ENCODE measurements at regions not wholly inside any gene's neighbourhood (a gene's known extent, or its start where the extent isn't known, plus 50 kb on each side); places are given as distances from the start of the nearest gene placed in this dataset.

DNA sequence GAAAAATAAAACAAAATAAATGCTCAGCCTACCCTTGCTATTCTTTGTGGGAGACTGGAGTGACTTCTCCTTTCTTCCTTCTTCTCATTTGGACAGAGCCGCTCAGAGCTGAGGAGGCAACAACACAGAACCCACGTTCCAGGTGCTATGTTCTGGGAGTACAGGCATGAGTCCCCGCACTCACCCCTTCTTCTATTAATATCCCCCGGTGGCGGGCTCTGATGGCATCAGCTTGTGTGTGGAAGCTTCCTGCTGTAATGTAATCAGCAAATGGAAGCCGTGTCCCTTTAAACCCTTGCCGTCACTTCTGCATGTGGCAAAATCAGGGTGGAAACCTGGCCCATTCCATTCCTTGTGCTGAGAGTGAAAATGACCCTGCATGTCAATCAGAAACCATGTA, 116.9 kb upstream of the ADARB2 start:
- TF ChIP-seq, protein P1, sequence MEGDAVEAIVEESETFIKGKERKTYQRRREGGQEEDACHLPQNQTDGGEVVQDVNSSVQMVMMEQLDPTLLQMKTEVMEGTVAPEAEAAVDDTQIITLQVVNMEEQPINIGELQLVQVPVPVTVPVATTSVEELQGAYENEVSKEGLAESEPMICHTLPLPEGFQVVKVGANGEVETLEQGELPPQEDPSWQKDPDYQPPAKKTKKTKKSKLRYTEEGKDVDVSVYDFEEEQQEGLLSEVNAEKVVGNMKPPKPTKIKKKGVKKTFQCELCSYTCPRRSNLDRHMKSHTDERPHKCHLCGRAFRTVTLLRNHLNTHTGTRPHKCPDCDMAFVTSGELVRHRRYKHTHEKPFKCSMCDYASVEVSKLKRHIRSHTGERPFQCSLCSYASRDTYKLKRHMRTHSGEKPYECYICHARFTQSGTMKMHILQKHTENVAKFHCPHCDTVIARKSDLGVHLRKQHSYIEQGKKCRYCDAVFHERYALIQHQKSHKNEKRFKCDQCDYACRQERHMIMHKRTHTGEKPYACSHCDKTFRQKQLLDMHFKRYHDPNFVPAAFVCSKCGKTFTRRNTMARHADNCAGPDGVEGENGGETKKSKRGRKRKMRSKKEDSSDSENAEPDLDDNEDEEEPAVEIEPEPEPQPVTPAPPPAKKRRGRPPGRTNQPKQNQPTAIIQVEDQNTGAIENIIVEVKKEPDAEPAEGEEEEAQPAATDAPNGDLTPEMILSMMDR (IDR thresholded peaks at IDR 0.05; ENCODE audit: low read depth, low read length, missing control alignments) = no peak
- H3K4me3 ChIP-seq (replicated peaks; ENCODE audit: low read depth, low read length) = no peak overlapping the region
- no peak for DNase-seq (ENCODE audit: extremely low read depth, low read depth)

DNA sequence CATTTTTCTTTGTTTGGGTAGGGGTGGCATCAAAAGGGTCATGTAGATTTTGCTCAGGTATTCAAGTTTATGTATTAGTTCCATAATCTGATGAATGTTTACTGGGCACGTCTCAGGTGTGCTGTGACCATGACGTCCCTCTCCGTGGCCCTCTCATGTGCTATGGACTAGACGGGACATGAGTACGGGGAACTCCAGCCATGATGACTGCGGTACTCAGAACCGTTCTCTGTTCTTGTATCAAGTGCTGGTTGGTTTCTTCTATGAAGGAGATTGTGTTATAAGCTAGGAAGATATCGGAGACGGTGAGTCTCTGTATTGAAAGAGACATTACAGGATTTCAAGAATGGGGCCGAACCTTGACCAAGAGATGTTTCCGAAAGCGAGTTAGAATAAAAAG, 116.5 kb upstream of the ADARB2 start:
- DNase-seq (ENCODE audit: extremely low read depth, low read depth) = no peak
- TF ChIP-seq, protein P1 (IDR thresholded peaks at IDR 0.05; ENCODE audit: low read depth, low read length, missing control alignments) = no peak
- H3K4me3 ChIP-seq (replicated peaks; ENCODE audit: low read depth, low read length) = no peak overlapping the region

DNA sequence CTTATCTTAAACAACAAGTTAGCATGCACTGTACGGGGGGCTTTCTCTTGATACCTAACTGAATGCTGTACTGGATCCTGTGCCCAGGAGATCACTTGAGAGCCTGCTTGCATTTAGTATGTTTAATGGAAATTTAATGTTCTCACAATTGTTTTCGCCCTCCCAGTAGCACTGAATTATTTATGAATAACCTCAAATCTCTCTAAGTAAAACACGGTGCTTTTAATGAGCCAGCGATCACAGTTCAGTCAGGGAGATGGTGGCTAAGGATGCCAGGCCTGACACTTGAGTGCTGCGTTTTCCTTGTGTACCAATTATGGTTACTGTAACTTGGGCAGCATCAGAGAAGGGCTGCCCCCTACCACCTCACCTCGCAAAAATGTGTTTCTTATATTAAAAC, 115.5 kb upstream of the ADARB2 start:
- DNase-seq (ENCODE audit: extremely low read depth, low read depth) = no peak
- H3K4me3 ChIP-seq (replicated peaks; ENCODE audit: low read depth, low read length) = no peak overlapping the region
- TF ChIP-seq, protein P1 (IDR thresholded peaks at IDR 0.05; ENCODE audit: low read depth, low read length, missing control alignments) = no peak

DNA sequence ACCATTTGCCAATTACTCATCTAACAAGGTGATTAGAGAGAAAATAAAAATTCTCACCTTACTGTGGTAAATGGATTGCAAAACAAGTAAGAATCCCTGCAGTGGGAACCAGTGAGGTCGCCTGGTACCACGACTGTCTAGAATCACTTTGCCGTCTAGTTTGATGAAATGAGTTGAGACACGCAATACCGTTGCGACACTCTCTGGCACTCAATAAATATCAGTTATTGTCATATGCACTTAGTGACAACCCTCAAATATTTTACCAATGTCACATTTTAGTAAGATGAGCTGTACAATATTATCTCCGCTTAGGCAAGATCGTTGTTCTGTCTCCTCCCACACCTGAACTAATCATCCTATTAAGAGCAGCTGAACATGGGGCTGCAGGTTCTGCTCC, 114.4 kb upstream of the ADARB2 start:
- no peak overlapping the region for H3K4me3 ChIP-seq (replicated peaks; ENCODE audit: low read depth, low read length)
- TF ChIP-seq, protein P1 (IDR thresholded peaks at IDR 0.05; ENCODE audit: low read depth, low read length, missing control alignments) = no peak
- DNase-seq (ENCODE audit: extremely low read depth, low read depth) = no peak

DNA sequence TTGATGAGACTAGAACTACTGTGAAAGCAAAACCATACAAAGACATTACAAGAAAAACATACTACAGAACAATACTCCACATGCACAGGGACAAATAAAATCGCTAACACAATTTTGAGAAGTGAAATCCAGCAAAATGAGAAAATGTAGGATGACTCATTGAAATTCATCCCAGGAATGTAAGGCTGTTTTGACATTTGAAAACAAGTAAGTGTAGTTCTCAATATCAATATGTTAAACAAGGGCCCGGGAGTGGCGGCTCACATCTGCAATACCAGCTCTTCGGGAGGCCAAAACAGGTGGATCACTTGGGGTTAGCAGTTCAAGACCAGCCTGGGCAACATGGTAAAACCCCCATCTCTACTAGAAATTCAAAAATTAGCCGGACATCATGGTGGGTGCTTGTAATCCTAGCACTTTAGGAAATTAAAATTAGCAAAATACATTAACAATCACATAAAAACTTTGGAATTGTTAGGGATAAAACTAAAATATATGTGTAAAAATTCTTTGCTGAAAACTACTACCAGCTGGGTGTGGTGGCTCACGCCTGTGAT, 113.7 kb upstream of the ADARB2 start:
- TF ChIP-seq, protein P1 (IDR thresholded peaks at IDR 0.05; ENCODE audit: low read depth, low read length, missing control alignments) = no peak
- H3K4me3 ChIP-seq (replicated peaks; ENCODE audit: low read depth, low read length) = no peak overlapping the region
- no peak for DNase-seq (ENCODE audit: extremely low read depth, low read depth)

DNA sequence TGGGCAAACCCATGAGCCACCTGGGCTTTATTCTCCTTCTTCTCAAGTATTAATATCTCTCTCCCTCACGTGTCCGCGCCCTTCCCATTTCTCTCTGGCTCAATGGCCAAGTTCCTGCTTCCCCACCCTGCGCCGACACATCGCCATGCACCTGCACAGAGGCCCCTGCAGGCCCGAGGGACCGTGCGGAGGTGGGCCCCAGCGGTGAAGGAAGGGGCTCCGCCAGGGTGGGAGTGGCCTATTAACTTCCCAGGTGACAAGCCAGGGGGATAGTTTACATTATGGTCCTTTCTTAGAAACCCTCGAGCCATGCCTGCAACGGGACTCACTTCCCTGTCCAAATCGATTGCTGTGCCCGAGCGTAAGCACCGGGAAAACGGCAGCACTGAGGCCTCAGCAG, 110.0 kb upstream of the ADARB2 start:
- no peak for DNase-seq (ENCODE audit: extremely low read depth, low read depth)
- TF ChIP-seq, protein P1 (IDR thresholded peaks at IDR 0.05; ENCODE audit: low read depth, low read length, missing control alignments) = no peak
- H3K4me3 ChIP-seq (replicated peaks; ENCODE audit: low read depth, low read length) = no peak overlapping the region

DNA sequence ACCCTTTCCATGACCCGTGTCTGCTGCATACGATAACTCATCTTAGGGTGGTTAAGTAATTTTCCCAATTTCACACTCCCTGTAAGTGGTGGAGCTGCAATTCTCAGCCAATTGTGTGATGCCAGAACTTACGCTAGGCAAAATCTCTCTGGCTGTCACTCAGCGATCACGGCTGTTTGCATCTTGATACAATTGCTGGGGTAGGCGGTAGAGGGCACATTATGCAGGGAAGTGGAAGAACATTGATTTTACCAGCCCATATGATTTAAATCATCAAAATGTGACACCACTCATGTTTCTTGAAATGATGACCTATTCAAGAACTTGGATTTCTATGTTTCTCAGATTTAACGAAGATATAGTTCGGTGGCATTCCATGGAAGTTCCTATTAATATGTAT, 108.7 kb upstream of the ADARB2 start:
- no peak for DNase-seq (ENCODE audit: extremely low read depth, low read depth)
- no peak overlapping the region for H3K4me3 ChIP-seq (replicated peaks; ENCODE audit: low read depth, low read length)
- TF ChIP-seq, protein P1 (IDR thresholded peaks at IDR 0.05; ENCODE audit: low read depth, low read length, missing control alignments) = no peak

Measured in HFF-Myc (cell line).